AG04449 (cell line): ENCODE measurements at regions not wholly inside any gene's neighbourhood (a gene's known extent, or its start where the extent isn't known, plus 50 kb on each side); places are given as distances from the start of the nearest gene placed in this dataset.

Source experiments
- CTCF ChIA-PET: fragments of 350-600 bp; formaldehyde crosslinking; extraction: SDS; loops from one replicate; lab custom pipeline; 2021; ENCODE audit warnings: antibody characterized with exemption; lab: Yijun Ruan, JAX
- POLR2A ChIA-PET: fragments of 400-600, 350-600 bp; formaldehyde crosslinking; extraction: SDS; loops from one replicate; lab custom pipeline; 2020; ENCODE audit warnings: antibody characterized with exemption, inconsistent platforms; lab: Yijun Ruan, JAX
- DNase-seq: peaks from one replicate; pipeline ENCODE4 v3.0.0-alpha.2; 2010; ENCODE audit warnings: low read depth, low spot score
- H3K4me3 ChIP-seq: 2 replicates; pipeline ENCODE4 v1.5.1; 2011; ENCODE audit warnings: low read depth, mild to moderate bottlenecking, control low read depth, low read length
- CTCF ChIP-seq: IDR thresholded peaks from one replicate; pipeline ENCODE4 v1.5.1; 2011; ENCODE audit warnings: mild to moderate bottlenecking, moderate library complexity, low read length, control low read depth, inconsistent platforms; ENCODE audit not compliant: insufficient read depth; ENCODE audit errors: missing control alignments

- CTCF ChIA-PET = interaction anchor here (1.1 kb wide), 1 partner anchor 15 kb away, joined by 3 read pairs; no protein-coding TSS in a partner anchor
- DNase-seq = no peak
- no peak overlapping the region for H3K4me3 ChIP-seq
- no peak for TF ChIP-seq CTCF
- POLR2A ChIA-PET = no interaction called here
These were observed 586.4 kb upstream of the ZEB2 start for GRCh38 chr2:145106293-145106692.

DNA sequence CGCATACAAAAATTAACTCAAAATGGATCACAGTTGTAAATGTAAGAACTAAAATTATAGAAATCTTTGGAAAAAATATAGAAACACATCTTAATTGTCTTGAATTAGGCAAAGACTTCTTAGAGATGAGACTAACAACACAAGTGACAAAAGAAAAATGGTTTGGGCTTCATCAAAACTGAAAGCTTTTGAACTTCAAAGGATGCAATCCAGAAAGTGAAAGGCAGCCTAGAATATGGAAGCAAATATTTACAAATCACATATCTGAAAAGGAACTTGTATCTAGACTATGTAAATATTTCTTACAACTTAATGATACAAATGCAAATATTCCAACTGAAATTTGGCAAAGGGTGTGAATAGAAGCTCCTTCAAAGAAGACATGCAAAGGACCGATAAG lies 582.8 kb upstream of the ZEB2 start:
- POLR2A ChIA-PET = no interaction called here
- CTCF ChIA-PET = no interaction called here
- TF ChIP-seq CTCF = no peak
- DNase-seq = no peak
- H3K4me3 ChIP-seq = no peak overlapping the region

DNA sequence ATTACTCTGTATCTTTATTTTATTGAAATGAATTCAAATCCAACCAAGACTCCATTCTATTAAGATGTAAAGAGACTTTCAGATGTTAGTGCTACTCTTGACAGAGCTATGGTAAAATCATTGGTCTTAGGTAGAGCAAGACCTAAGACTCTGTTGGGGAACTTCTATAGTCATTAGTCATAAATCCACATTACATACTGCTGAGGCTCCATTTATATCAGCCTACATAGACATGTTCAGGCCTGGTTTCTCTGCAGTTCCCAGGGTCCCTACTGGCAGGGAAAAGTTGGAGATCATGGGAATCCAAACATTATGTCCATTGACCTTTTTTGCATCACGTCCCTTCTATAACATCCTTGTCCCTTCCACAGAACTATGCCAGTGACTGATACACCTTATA lies 580.4 kb upstream of the ZEB2 start:
- ChIA-PET CTCF (interaction anchor here (1.4 kb wide), 1 partner anchor 9 kb away, joined by 3 read pairs; no protein-coding TSS in a partner anchor), POLR2A (no interaction called here)
- H3K4me3 ChIP-seq = no peak overlapping the region
- no peak for TF ChIP-seq CTCF
- no peak for DNase-seq

GRCh38 chr2:145096582-145096981 lies 576.7 kb upstream of the ZEB2 start:
- CTCF ChIA-PET = no interaction called here
- DNase-seq = no peak

GRCh38 chr2:145095641-145096435 lies 575.9 kb upstream of the ZEB2 start:
- H3K4me3 ChIP-seq = no peak overlapping the region
- peak; percentile 78 for DNase-seq
- CTCF ChIA-PET = no interaction called here
- TF ChIP-seq CTCF = no peak
- POLR2A ChIA-PET = no interaction called here

More at GRCh38 chr2:145096582-145096981, 576.7 kb upstream of the ZEB2 start:
- POLR2A ChIA-PET = no interaction called here
- TF ChIP-seq CTCF = no peak
- H3K4me3 ChIP-seq = no peak overlapping the region

GRCh38 chr2:145094370-145094769 lies 574.5 kb upstream of the ZEB2 start:
- POLR2A ChIA-PET = no interaction called here

More at GRCh38 chr2:145094370-145094769, 574.5 kb upstream of the ZEB2 start:
- no peak overlapping the region for H3K4me3 ChIP-seq
- DNase-seq = no peak
- no peak for TF ChIP-seq CTCF
- CTCF ChIA-PET = no interaction called here
